ENCODE measurements at regions not wholly inside any gene's neighbourhood (a gene's known extent, or its start where the extent isn't known, plus 50 kb on each side); places are given as distances from the start of the nearest gene placed in this dataset.
"Not testable (repeated sequence)": the region's sequence is repeated elsewhere in the genome, so short reads cannot be mapped to it uniquely, and the experiment has no call there.

DNA sequence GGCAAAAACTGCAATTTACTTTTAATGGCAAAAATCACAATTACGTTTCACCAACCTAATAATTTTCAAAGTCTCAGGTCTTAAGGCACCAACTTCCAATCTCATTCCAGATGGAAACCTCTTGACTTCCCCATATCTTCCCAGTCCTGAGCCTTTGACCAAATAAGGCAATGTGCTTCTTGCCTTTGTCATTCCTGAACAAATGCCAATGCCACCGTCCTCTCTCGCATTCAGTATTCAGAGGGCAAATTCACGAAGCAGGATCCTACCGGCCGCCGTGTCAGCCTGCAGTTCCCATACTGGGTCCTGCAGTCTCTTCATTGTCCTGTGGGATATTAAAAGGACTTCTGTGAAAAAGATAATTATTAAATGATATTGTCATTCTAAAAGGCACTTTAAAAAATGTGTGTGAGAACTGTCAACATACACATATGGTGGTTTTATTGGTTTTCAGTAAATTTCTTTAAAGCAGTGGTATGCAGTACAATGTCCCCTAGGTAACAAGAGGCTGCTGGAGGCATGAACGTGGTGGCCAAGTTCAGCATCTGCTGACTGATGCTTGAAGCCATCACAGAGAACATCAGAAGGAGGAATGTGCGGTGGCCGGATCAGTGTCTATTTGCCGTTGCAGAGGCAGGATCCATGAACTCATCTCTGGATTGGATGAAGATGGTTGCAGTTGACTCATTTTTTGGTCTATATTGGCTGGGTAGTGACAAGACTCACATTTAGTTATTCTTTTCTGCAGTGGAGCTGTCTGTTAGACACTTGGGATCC, 101.4 kb upstream of the IRX4 start:
- peaks cover 4% of the 10 kb centered on the region; the same call in 1 of the 2 replicates for H3K9me3 ChIP-seq (ENCODE audit: insufficient read depth, low read length)
- no peaks in the 10 kb centered on the region for H3K79me2 ChIP-seq (ENCODE audit: insufficient read depth, low read length)
- H3K27me3 ChIP-seq (ENCODE audit: low read length) = 0 out of 2 replicates have a peak, but pooled peaks cover 8% of the 10 kb centered on the region
- no peak overlapping the region for H3K4me2 ChIP-seq (ENCODE audit: low read depth, low read length, poor library complexity, severe bottlenecking)
- no peak overlapping the region for H2AFZ ChIP-seq (ENCODE audit: low read depth, low read length, severe bottlenecking)
- H4K20me1 ChIP-seq (ENCODE audit: low read depth, low read length) = no peaks in the 10 kb centered on the region
- no peak for TF ChIP-seq EZH2phosphoT487 (conservative IDR thresholded peaks at IDR 0.05; ENCODE audit: low read length)
- TF ChIP-seq, protein P1, sequence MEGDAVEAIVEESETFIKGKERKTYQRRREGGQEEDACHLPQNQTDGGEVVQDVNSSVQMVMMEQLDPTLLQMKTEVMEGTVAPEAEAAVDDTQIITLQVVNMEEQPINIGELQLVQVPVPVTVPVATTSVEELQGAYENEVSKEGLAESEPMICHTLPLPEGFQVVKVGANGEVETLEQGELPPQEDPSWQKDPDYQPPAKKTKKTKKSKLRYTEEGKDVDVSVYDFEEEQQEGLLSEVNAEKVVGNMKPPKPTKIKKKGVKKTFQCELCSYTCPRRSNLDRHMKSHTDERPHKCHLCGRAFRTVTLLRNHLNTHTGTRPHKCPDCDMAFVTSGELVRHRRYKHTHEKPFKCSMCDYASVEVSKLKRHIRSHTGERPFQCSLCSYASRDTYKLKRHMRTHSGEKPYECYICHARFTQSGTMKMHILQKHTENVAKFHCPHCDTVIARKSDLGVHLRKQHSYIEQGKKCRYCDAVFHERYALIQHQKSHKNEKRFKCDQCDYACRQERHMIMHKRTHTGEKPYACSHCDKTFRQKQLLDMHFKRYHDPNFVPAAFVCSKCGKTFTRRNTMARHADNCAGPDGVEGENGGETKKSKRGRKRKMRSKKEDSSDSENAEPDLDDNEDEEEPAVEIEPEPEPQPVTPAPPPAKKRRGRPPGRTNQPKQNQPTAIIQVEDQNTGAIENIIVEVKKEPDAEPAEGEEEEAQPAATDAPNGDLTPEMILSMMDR (IDR thresholded peaks at IDR 0.05; ENCODE audit: insufficient read depth, low read length, poor library complexity, severe bottlenecking) = no peak
- no peaks in the 10 kb centered on the region for H3K9me2 ChIP-seq (replicated peaks; ENCODE audit: insufficient read depth, low read length)
- H3K36me3 ChIP-seq (ENCODE audit: low read length) = no peaks in the 10 kb centered on the region
- H3K4me3 ChIP-seq (ENCODE audit: insufficient read depth, low read length, poor library complexity, severe bottlenecking) = no peak overlapping the region
- H3F3A ChIP-seq (ENCODE audit: insufficient read depth) = no peaks in the 10 kb centered on the region
- no peak overlapping the region for H3K27ac ChIP-seq (ENCODE audit: low read depth, low read length)
- no peak overlapping the region for H3K9ac ChIP-seq (ENCODE audit: low read length)

DNA sequence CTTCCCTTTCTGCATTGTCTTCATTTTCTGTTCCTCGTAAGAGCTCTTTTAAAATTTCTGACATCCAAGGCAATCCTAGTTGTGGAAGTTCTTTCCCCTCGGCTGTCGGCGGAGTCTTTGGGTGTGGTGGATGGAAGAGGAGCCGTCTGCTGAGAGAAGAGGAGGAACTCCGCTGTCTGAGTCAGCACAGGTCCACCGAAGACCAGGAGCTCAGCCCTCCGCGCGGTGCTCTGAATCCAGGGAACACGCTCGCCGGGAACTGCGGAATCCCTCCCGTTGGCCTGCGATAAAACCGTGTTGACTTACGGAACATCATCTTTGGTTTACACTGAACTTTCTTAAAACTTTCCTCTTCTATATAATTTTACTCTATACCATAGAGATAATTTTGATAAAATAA, 100.7 kb upstream of the IRX4 start:
- H3F3A ChIP-seq (ENCODE audit: insufficient read depth) = no peaks in the 10 kb centered on the region
- H3K27me3 ChIP-seq (ENCODE audit: low read length) = 0 out of 2 replicates have a peak, but pooled peaks cover 8% of the 10 kb centered on the region
- H3K4me2 ChIP-seq (ENCODE audit: low read depth, low read length, poor library complexity, severe bottlenecking) = no peak overlapping the region
- peaks cover 4% of the 10 kb centered on the region; the same call in 1 of the 2 replicates for H3K9me3 ChIP-seq (ENCODE audit: insufficient read depth, low read length)
- H3K36me3 ChIP-seq (ENCODE audit: low read length) = no peaks in the 10 kb centered on the region
- H3K79me2 ChIP-seq (ENCODE audit: insufficient read depth, low read length) = no peaks in the 10 kb centered on the region
- H3K9ac ChIP-seq (ENCODE audit: low read length) = no peak overlapping the region
- H3K9me2 ChIP-seq (replicated peaks; ENCODE audit: insufficient read depth, low read length) = no peaks in the 10 kb centered on the region
- no peak for TF ChIP-seq EZH2phosphoT487 (conservative IDR thresholded peaks at IDR 0.05; ENCODE audit: low read length)
- TF ChIP-seq, protein P1 (IDR thresholded peaks at IDR 0.05; ENCODE audit: insufficient read depth, low read length, poor library complexity, severe bottlenecking) = no peak
- H2AFZ ChIP-seq (ENCODE audit: low read depth, low read length, severe bottlenecking) = no peak overlapping the region
- no peak overlapping the region for H3K4me3 ChIP-seq (ENCODE audit: insufficient read depth, low read length, poor library complexity, severe bottlenecking)
- H3K27ac ChIP-seq (ENCODE audit: low read depth, low read length) = no peak overlapping the region
- no peaks in the 10 kb centered on the region for H4K20me1 ChIP-seq (ENCODE audit: low read depth, low read length)

DNA sequence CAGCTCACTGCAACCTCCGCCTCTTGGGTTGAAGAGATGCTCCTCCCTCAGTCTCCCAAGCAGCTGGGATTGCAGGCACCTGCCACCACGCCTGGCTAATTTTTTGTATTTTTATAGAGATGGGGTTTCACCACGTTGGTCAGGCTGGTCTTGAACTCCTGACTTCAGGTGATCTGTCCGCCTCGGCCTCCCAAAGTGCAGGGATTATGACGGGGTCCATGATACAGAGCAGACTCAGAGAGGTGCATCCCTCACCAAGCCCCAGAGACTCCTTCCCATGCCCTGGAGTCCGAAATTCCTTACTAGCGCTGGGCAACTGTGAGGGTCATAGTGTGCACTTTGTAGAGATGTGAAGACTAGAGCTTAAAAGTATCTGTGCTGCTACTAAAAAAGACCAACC, 99.8 kb upstream of the IRX4 start:
- H3K36me3 ChIP-seq (ENCODE audit: low read length); H3F3A ChIP-seq (ENCODE audit: insufficient read depth); H3K27ac ChIP-seq (ENCODE audit: low read depth, low read length); H3K9me2 ChIP-seq (replicated peaks; ENCODE audit: insufficient read depth, low read length); H4K20me1 ChIP-seq (ENCODE audit: low read depth, low read length); H3K9ac ChIP-seq (ENCODE audit: low read length); H3K79me2 ChIP-seq (ENCODE audit: insufficient read depth, low read length); H3K27me3 ChIP-seq (ENCODE audit: low read length); H3K9me3 ChIP-seq (ENCODE audit: insufficient read depth, low read length); H3K4me3 ChIP-seq (ENCODE audit: insufficient read depth, low read length, poor library complexity, severe bottlenecking); H2AFZ ChIP-seq (ENCODE audit: low read depth, low read length, severe bottlenecking); H3K4me2 ChIP-seq (ENCODE audit: low read depth, low read length, poor library complexity, severe bottlenecking): not testable (repeated sequence)
